SK-N-SH (cell line): ENCODE measurements at regions not wholly inside any gene's neighbourhood (a gene's known extent, or its start where the extent isn't known, plus 50 kb on each side); places are given as distances from the start of the nearest gene placed in this dataset.

Experiments
- CTCF ChIA-PET: fragments of 300-600, 350-600 bp; formaldehyde crosslinking; extraction: SDS; loops from one replicate; lab custom pipeline; 2021; lab: Yijun Ruan, JAX
- POLR2A ChIA-PET: fragments of 350-600 bp; sonication (Branson Sonifier 250); formaldehyde crosslinking; extraction: SDS; loops from one replicate; lab custom pipeline; 2020; ENCODE audit warnings: antibody characterized with exemption, inconsistent platforms; lab: Yijun Ruan, JAX
- DNase-seq: peaks from one replicate; pipeline ENCODE4 v3.0.0; 2012
- H2AFZ ChIP-seq: fragments of 200-600 bp; sonication (generic); 2 replicates; pipeline ENCODE4 v1.8.1; 2016; ENCODE audit warnings: antibody characterized with exemption, mild to moderate bottlenecking, low read depth
- H3F3A ChIP-seq: fragments of 200-600 bp; sonication (generic); replicated peaks from 2 replicates; pipeline ENCODE3; 2016; ENCODE audit warnings: antibody characterized with exemption, mild to moderate bottlenecking; ENCODE audit not compliant: insufficient read depth
- H3K27ac ChIP-seq, 2 experiments: fragments of 200-500 bp in 1 of 2; fragments of 200-600 bp in 1 of 2; sonication (Bioruptor generic) in 1 of 2; sonication (generic), shearing (Covaris generic) in 1 of 2; 2 replicates each; pipeline versions ENCODE4 v1.5.1 to v1.6.1; 2014 to 2016; ENCODE audit warnings: low read depth in 2 of 2, inconsistent platforms in 1 of 2, low read length in 1 of 2, mild to moderate bottlenecking in 1 of 2, mixed read lengths in 1 of 2
- H3K27me3 ChIP-seq: fragments of 200-600 bp; sonication (generic), shearing (Covaris generic); 2 replicates; pipeline ENCODE4 v1.6.1; 2016; ENCODE audit warnings: mixed run types; ENCODE audit not compliant: insufficient read depth
- H3K36me3 ChIP-seq, 2 experiments: fragments of 200-500 bp in 1 of 2; fragments of 200-600 bp in 1 of 2; sonication (Bioruptor generic) in 1 of 2; sonication (generic) in 1 of 2; replicated peaks in 1 of 2; 2 replicates each; pipeline versions ENCODE3 to v1.5.1; 2014 to 2016; ENCODE audit warnings: low read length in 1 of 2, mild to moderate bottlenecking in 1 of 2; ENCODE audit not compliant: insufficient read depth in 2 of 2, control insufficient read depth in 1 of 2
- H3K4me1 ChIP-seq, 2 experiments: fragments of 200-500 bp in 1 of 2; fragments of 200-600 bp in 1 of 2; sonication (Bioruptor generic) in 1 of 2; sonication (generic), shearing (Covaris generic) in 1 of 2; 2 replicates each; pipeline versions ENCODE4 v1.5.1 to v1.6.1; 2014 to 2016; ENCODE audit warnings: low read depth in 1 of 2, low read length in 1 of 2, mixed run types in 1 of 2; ENCODE audit not compliant: insufficient read depth in 2 of 2, control insufficient read depth in 1 of 2
- H3K4me2 ChIP-seq: fragments of 200-600 bp; sonication (generic), shearing (Covaris generic); 2 replicates; pipeline ENCODE4 v1.6.1; 2017; ENCODE audit warnings: mixed run types
- H3K4me3 ChIP-seq, 2 experiments: fragments of 200-500 bp in 1 of 2; fragments of 200-600 bp in 1 of 2; sonication (Bioruptor generic) in 1 of 2; sonication (generic), shearing (Covaris generic) in 1 of 2; 2 replicates each; pipeline versions ENCODE4 v1.5.1 to v1.8.1; 2014 to 2016; ENCODE audit warnings: low read depth in 2 of 2, inconsistent platforms in 1 of 2, low read length in 1 of 2, mild to moderate bottlenecking in 1 of 2, mixed read lengths in 1 of 2, moderate library complexity in 1 of 2
- H3K79me2 ChIP-seq: fragments of 200-600 bp; sonication (generic); 2 replicates; pipeline ENCODE4 v1.8.1; 2017; ENCODE audit warnings: mild to moderate bottlenecking; ENCODE audit not compliant: insufficient read depth
- H3K9ac ChIP-seq: fragments of 200-600 bp; sonication (generic); 2 replicates; pipeline ENCODE4 v1.6.1; 2017; ENCODE audit warnings: mixed run types
- H3K9me2 ChIP-seq: fragments of 200-600 bp; sonication (generic); 2 replicates; pipeline ENCODE4 v1.6.1; 2017; ENCODE audit warnings: mixed run types
- H3K9me3 ChIP-seq: fragments of 200-600 bp; sonication (generic); 2 replicates; pipeline ENCODE4 v1.6.1; 2017; ENCODE audit warnings: mixed run types, mild to moderate bottlenecking, moderate library complexity
- H4K20me1 ChIP-seq: fragments of 200-600 bp; sonication (generic); 2 replicates; pipeline ENCODE4 v1.6.1; 2017; ENCODE audit warnings: mild to moderate bottlenecking, mixed run types; ENCODE audit not compliant: insufficient read depth
- CHD2 ChIP-seq: fragments of 150-350 bp; IDR thresholded peaks from 2 replicates; pipeline ENCODE4 v1.6.1; 2018; ENCODE audit warnings: low read length; ENCODE audit not compliant: partially characterized antibody
- EZH2phosphoT487 ChIP-seq: fragments of 200-600 bp; sonication (generic); IDR thresholded peaks from 2 replicates; pipeline ENCODE4 v1.6.1; 2017; ENCODE audit warnings: low read depth, mixed run types, mild to moderate bottlenecking, antibody characterized with exemption, moderate library complexity, borderline replicate concordance
- FOSL2 ChIP-seq: IDR thresholded peaks from 2 replicates; pipeline ENCODE4 v1.4.0; 2012; ENCODE audit warnings: low read depth, mild to moderate bottlenecking, moderate library complexity, borderline replicate concordance
- FOXJ3 ChIP-seq: sonication (generic); formaldehyde crosslinking; IDR thresholded peaks from 2 replicates; pipeline ENCODE4 v1.5.1; 2020; ENCODE audit warnings: mild to moderate bottlenecking, missing genetic modification reagents
- FOXM1 ChIP-seq: IDR thresholded peaks from 2 replicates; pipeline ENCODE4 v1.4.0; 2012; ENCODE audit warnings: low read depth, mild to moderate bottlenecking
- GABPA ChIP-seq: IDR thresholded peaks from 2 replicates; pipeline ENCODE4 v1.4.0; 2012; ENCODE audit warnings: low read depth, mild to moderate bottlenecking
- MEF2A ChIP-seq: IDR thresholded peaks from 2 replicates; pipeline ENCODE4 v1.4.0; 2012; ENCODE audit warnings: low read depth, borderline replicate concordance
- MXI1 ChIP-seq: IDR thresholded peaks from 2 replicates; pipeline ENCODE4 v1.6.1; 2012; ENCODE audit warnings: mild to moderate bottlenecking, low read depth, low read length, improper control_type of control experiment
- NFIC ChIP-seq: IDR thresholded peaks from 2 replicates; pipeline ENCODE4 v1.4.0; 2012; ENCODE audit warnings: borderline replicate concordance
- PBX3 ChIP-seq: IDR thresholded peaks from 2 replicates; pipeline ENCODE4; 2012
- POLR2AphosphoS5 ChIP-seq: IDR thresholded peaks from 2 replicates; pipeline ENCODE4 v1.6.1; 2012; ENCODE audit warnings: low read depth, low read length
- RFX5 ChIP-seq: IDR thresholded peaks from 2 replicates; pipeline ENCODE4 v1.6.1; 2012; ENCODE audit warnings: mild to moderate bottlenecking, improper control_type of control experiment, low read length
- SIN3A ChIP-seq: IDR thresholded peaks from 2 replicates; pipeline ENCODE4 v1.6.1; 2012; ENCODE audit warnings: low read depth, mild to moderate bottlenecking, low read length, moderate library complexity, borderline replicate concordance
- SMC3 ChIP-seq: IDR thresholded peaks from 2 replicates; pipeline ENCODE4 v1.6.1; 2012; ENCODE audit warnings: low read depth, low read length, improper control_type of control experiment
- TAF1 ChIP-seq: IDR thresholded peaks from 2 replicates; pipeline ENCODE4 v1.6.1; 2012; ENCODE audit warnings: low read depth, mild to moderate bottlenecking, low read length, moderate library complexity, borderline replicate concordance
- TCF12 ChIP-seq: IDR thresholded peaks from 2 replicates; pipeline ENCODE4 v1.4.0; 2012
- TEAD4 ChIP-seq: IDR thresholded peaks from 2 replicates; pipeline ENCODE4 v1.4.0; 2012; ENCODE audit warnings: mild to moderate bottlenecking, borderline replicate concordance; ENCODE audit not compliant: insufficient read depth
- USF1 ChIP-seq: IDR thresholded peaks from 2 replicates; pipeline ENCODE4 v1.4.0; 2012; ENCODE audit warnings: low read depth, borderline replicate concordance
- YY1 ChIP-seq: IDR thresholded peaks from 2 replicates; pipeline ENCODE4 v1.4.0; 2012; ENCODE audit warnings: low read depth, mild to moderate bottlenecking
- WGBS: methylation state at CpG from one replicate; pipeline ENCODE4 v1.1.6; 2017; ENCODE audit warnings: low lambda C conversion rate; 5-methylcytosine and 5-hydroxymethylcytosine counted together

- Histone ChIP-seq H3K27me3 (no peaks in the 10 kb centered on the region), H3K79me2 (no peaks in the 10 kb centered on the region), H3K27ac (no peak overlapping the region), H3K36me3 (no peaks in the 10 kb centered on the region), H2AFZ (no peak overlapping the region), H3K9ac (no peak overlapping the region), H4K20me1 (no peaks in the 10 kb centered on the region), H3K9me3 (no peaks in the 10 kb centered on the region), H3K4me1 (no peaks in the 10 kb centered on the region; a peak in 1 of 4 replicates), H3K9me2 (no peaks in the 10 kb centered on the region), H3F3A (no peaks in the 10 kb centered on the region), H3K4me3 (no peak overlapping the region)
- DNase-seq: no peak
- CTCF ChIA-PET: interaction anchor here (1.0 kb wide), 1 partner anchor 41 kb away, joined by 3 read pairs; no protein-coding TSS in a partner anchor
- TF ChIP-seq YY1 (no peak), FOXM1 (no peak), MEF2A (no peak), FOSL2 (no peak), EZH2phosphoT487 (no peak), TCF12 (no peak), SMC3 (no peak), SIN3A (no peak), NFIC (no peak), PBX3 (no peak), MXI1 (no peak), CHD2 (no peak), POLR2AphosphoS5 (no peak), RFX5 (no peak), GABPA (no peak), TAF1 (no peak), USF1 (no peak), TEAD4 (no peak), FOXJ3 (CRISPR knock-in tag) (no peak)
- TF ChIP-seq, all 33 proteins: peak for 0
- H3K4me2 ChIP-seq: no peak overlapping the region
- 85% methylated on average over 6 of the region's 6 CpGs for WGBS
- POLR2A ChIA-PET: no interaction called here
Observed at GRCh38 chr3:178302966-178303930, 233.0 kb upstream of the KCNMB2 start.
